ENCODE measurements at regions not wholly inside any gene's neighbourhood (a gene's known extent, or its start where the extent isn't known, plus 50 kb on each side); places are given as distances from the start of the nearest gene placed in this dataset.

DNA sequence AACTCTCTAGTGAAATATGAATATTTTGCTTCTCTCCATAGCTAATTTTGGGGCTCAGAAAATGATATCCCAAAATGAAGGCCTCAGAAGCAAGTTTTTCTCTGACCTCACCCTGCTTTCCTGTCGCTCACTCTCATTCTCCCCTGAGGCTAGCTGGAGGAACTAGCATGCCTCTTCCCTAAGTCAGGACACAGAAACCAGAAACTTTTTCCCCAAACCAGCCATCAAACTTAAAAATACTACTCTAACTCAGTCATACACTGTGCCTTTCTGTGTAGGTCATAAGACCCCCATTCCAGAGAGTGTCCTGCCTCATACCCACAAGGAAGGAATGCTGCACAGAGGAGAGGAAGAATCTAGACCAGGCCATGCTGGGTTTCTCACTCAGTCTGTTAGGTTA lies 329.6 kb downstream of the PCDH20 start:
- Histone ChIP-seq H2BK5ac (ENCODE audit: low read depth, low read length) (peak overlapping the region; percentile 18; the same call in 1 of the 2 replicates), H4K91ac (replicated peaks; ENCODE audit: insufficient read length, low read length) (no peak overlapping the region), H3K9ac (replicated peaks in 1 of 4; ENCODE audit: extremely low read depth in 1 of 4, low read depth in 3 of 4, low read length in 3 of 4) (no peak overlapping the region), H2AK5ac (ENCODE audit: low read depth, low read length) (no peak overlapping the region), H2BK20ac (ENCODE audit: low read length) (peak overlapping the region; percentile 27; the same call in 1 of the 2 replicates), H3K14ac (ENCODE audit: insufficient read length) (no peak overlapping the region), H3K4ac (replicated peaks; ENCODE audit: insufficient read length, low read depth, low read length) (no peak overlapping the region), H3K4me1 (replicated peaks in 1 of 4; ENCODE audit: control insufficient read depth in 3 of 4, insufficient read depth in 4 of 4, low read length in 3 of 4) (peaks cover 0 to 4% (median 0%) of the 10 kb centered on the region in 4 experiments; a peak in 1 of 7 replicates), H2AFZ (ENCODE audit: low read length) (peak overlapping the region; percentile 96), H3K23me2 (ENCODE audit: low read depth, low read length) (no peaks in the 10 kb centered on the region), H3K56ac (replicated peaks; ENCODE audit: insufficient read length, low read depth, low read length) (no peak overlapping the region), H3K79me1 (ENCODE audit: low read depth, low read length) (no peaks in the 10 kb centered on the region), H3K4me2 (ENCODE audit: insufficient read depth in 1 of 2, low read depth in 2 of 2, low read length in 2 of 2) (no peak overlapping the region), H3K79me2 (ENCODE audit: control insufficient read depth in 1 of 2, insufficient read depth in 2 of 2, low read length in 2 of 2) (no peaks in the 10 kb centered on the region), H4K8ac (ENCODE audit: extremely low read depth, insufficient read depth, low read length) (no peak overlapping the region), H4K20me1 (replicated peaks in 1 of 2; ENCODE audit: control insufficient read depth in 1 of 2, insufficient read depth in 2 of 2, low read length in 2 of 2) (no peaks in the 10 kb centered on the region), H2BK120ac (replicated peaks; ENCODE audit: low read depth, low read length) (no peak overlapping the region), H3K27ac (ENCODE audit: low read depth, low read length) (no peak overlapping the region), H3K27me3 (replicated peaks in 1 of 4; ENCODE audit: control insufficient read depth in 3 of 4, extremely low read depth in 1 of 4, insufficient read depth in 3 of 4, low read length in 3 of 4) (no peaks in the 10 kb centered on the region), H2BK12ac (ENCODE audit: low read depth, low read length) (0 out of 2 replicates have a peak overlapping the region, but pooled peaks have one; percentile 3), H3K18ac (ENCODE audit: extremely low read depth, low read length) (peak overlapping the region; percentile 25; the same call in 1 of the 2 replicates), H3K4me3 (ENCODE audit: extremely low read depth in 1 of 4, insufficient read depth in 2 of 4, low read depth in 3 of 4, low read length in 4 of 4) (no peak overlapping the region), H3K9me3 (ENCODE audit: insufficient read depth in 2 of 2, low read depth in 1 of 2, low read length in 1 of 2) (peaks cover 0 to 5% of the 10 kb centered on the region in 2 experiments; a peak in 1 of 4 replicates), H4K5ac (ENCODE audit: insufficient read length, low read depth, low read length) (no peak overlapping the region), H3K36me3 (ENCODE audit: control insufficient read depth in 2 of 4, insufficient read depth in 4 of 4, low read length in 3 of 4) (no peaks in the 10 kb centered on the region), H3K23ac (ENCODE audit: insufficient read length) (no peak overlapping the region), H2BK15ac (ENCODE audit: low read length) (no peak overlapping the region)
- WGBS, 2 experiments (ENCODE audit: extremely low coverage in 1 of 2, insufficient coverage in 1 of 2, insufficient read length in 1 of 2, insufficient replicate concordance in 2 of 2, low coverage in 1 of 2, low lambda C conversion rate in 2 of 2, missing lambda C conversion rate in 1 of 2): 63% methylated on average over 1 of the region's 1 CpG; no CpG with 5 or more reads in 1 of the 2 experiments
- ChIA-PET POLR2A (ENCODE audit: partially characterized antibody) (no interaction called here), CTCF (ENCODE audit: partially characterized antibody) (no interaction called here)
- no peak for TF ChIP-seq SUZ12 (IDR thresholded peaks at IDR 0.05; ENCODE audit: low read length)
- no peak for TF ChIP-seq TCF12 (IDR thresholded peaks at IDR 0.05; ENCODE audit: low read depth, low read length)
- no peak for TF ChIP-seq BRCA1 (IDR thresholded peaks at IDR 0.05; ENCODE audit: low read depth, low read length)
- no peak for TF ChIP-seq POLR2AphosphoS5 (IDR thresholded peaks at IDR 0.05; ENCODE audit: low read depth, low read length)
- no peak for TF ChIP-seq JUND (IDR thresholded peaks at IDR 0.05; ENCODE audit: low read length)
- TF ChIP-seq ASH2L (IDR thresholded peaks at IDR 0.05; ENCODE audit: low read length): no peak
- no peak for TF ChIP-seq EP300 (IDR thresholded peaks at IDR 0.05; ENCODE audit: borderline replicate concordance in 1 of 2, low read depth in 2 of 2, low read length in 2 of 2)
- TF ChIP-seq BACH1 (IDR thresholded peaks at IDR 0.05; ENCODE audit: low read length): no peak
- no peak for TF ChIP-seq POLR2A (IDR thresholded peaks at IDR 0.05; ENCODE audit: control extremely low read depth in 1 of 2, low read depth in 2 of 2, low read length in 2 of 2)
- no peak for TF ChIP-seq TEAD4 (IDR thresholded peaks at IDR 0.05; ENCODE audit: low read depth, low read length)
- no peak for TF ChIP-seq CEBPB (IDR thresholded peaks at IDR 0.05; ENCODE audit: low read depth, low read length)
- no peak for TF ChIP-seq GTF2F1 (IDR thresholded peaks at IDR 0.05; ENCODE audit: borderline replicate concordance, low read depth, low read length)
- no peak for TF ChIP-seq RBBP5 (IDR thresholded peaks at IDR 0.05; ENCODE audit: borderline replicate concordance, low read depth, low read length)
- no peak for TF ChIP-seq PHF8 (conservative IDR thresholded peaks at IDR 0.05; ENCODE audit: low read depth, low read length)
- DNase-seq (ENCODE audit: low read depth in 1 of 2, low spot score in 2 of 2) (no peak), FAIRE-seq (no peak)
